ENCODE measurements at regions not wholly inside any gene's neighbourhood (a gene's known extent, or its start where the extent isn't known, plus 50 kb on each side); places are given as distances from the start of the nearest gene placed in this dataset.
A peak's percentile ranks its signal among the peaks of the same experiment; 100 is the strongest.

GRCh38 chr14:25658988-25659387 is 609.0 kb upstream of the STXBP6 start:
- H3K27me3 ChIP-seq (ENCODE audit: insufficient read depth, low read depth, low read length): no peaks in the 10 kb centered on the region
- no peak overlapping the region for H3K4me2 ChIP-seq (ENCODE audit: low read length)
- H3K4me3 ChIP-seq (ENCODE audit: low read length): no peak overlapping the region
- no peak overlapping the region for H3K9ac ChIP-seq (ENCODE audit: low read length)
- no peaks in the 10 kb centered on the region for H3K9me3 ChIP-seq (ENCODE audit: low read length)
- no peaks in the 10 kb centered on the region for H4K20me1 ChIP-seq (ENCODE audit: insufficient read depth)
- H3F3A ChIP-seq (ENCODE audit: insufficient read depth, low read length, poor library complexity, severe bottlenecking): no peaks in the 10 kb centered on the region
- no peaks in the 10 kb centered on the region for H3K79me2 ChIP-seq (replicated peaks; ENCODE audit: insufficient read depth, low read length)
- no peak overlapping the region for H3K27ac ChIP-seq (ENCODE audit: low read length)
- TF ChIP-seq RAD21 (conservative IDR thresholded peaks at IDR 0.05) (no peak), CTCF (IDR thresholded peaks at IDR 0.05; ENCODE audit: poor library complexity, severe bottlenecking) (no peak), SMC3 (conservative IDR thresholded peaks at IDR 0.05; ENCODE audit: poor library complexity) (no peak), EZH2 (IDR thresholded peaks at IDR 0.05; ENCODE audit: borderline replicate concordance, insufficient read depth, low read length, poor library complexity, severe bottlenecking) (no peak), MXI1 (conservative IDR thresholded peaks at IDR 0.05; ENCODE audit: poor library complexity, severe bottlenecking) (no peak), TAF1 (IDR thresholded peaks at IDR 0.05; ENCODE audit: low read depth) (no peak), REST (IDR thresholded peaks at IDR 0.05; ENCODE audit: borderline replicate concordance) (no peak), POLR2AphosphoS5 (IDR thresholded peaks at IDR 0.05) (no peak)
- H2AFZ ChIP-seq (ENCODE audit: low read depth, low read length): no peak overlapping the region
- no peaks in the 10 kb centered on the region for H3K36me3 ChIP-seq (ENCODE audit: insufficient read depth, low read length)
- no peaks in the 10 kb centered on the region for H3K9me2 ChIP-seq (ENCODE audit: insufficient read depth, low read length)

- H3F3A ChIP-seq (ENCODE audit: insufficient read depth, low read length, poor library complexity, severe bottlenecking): peaks cover 6% of the 10 kb centered on the region
- no peak overlapping the region for H3K9ac ChIP-seq (ENCODE audit: low read length)
- no peaks in the 10 kb centered on the region for H3K9me2 ChIP-seq (ENCODE audit: insufficient read depth, low read length)
- no peaks in the 10 kb centered on the region for H4K20me1 ChIP-seq (ENCODE audit: insufficient read depth)
- no peak overlapping the region for H3K27ac ChIP-seq (ENCODE audit: low read length)
- no peak overlapping the region for H3K4me2 ChIP-seq (ENCODE audit: low read length)
- peak overlapping the region; percentile 6 for H3K4me3 ChIP-seq (ENCODE audit: low read length)
- H3K79me2 ChIP-seq (replicated peaks; ENCODE audit: insufficient read depth, low read length): no peaks in the 10 kb centered on the region
- no peaks in the 10 kb centered on the region for H3K36me3 ChIP-seq (ENCODE audit: insufficient read depth, low read length)
- TF ChIP-seq TAF1 (IDR thresholded peaks at IDR 0.05; ENCODE audit: low read depth): no peak
- TF ChIP-seq REST (IDR thresholded peaks at IDR 0.05; ENCODE audit: borderline replicate concordance): no peak
- TF ChIP-seq POLR2AphosphoS5 (IDR thresholded peaks at IDR 0.05): no peak
- no peak for TF ChIP-seq EZH2 (IDR thresholded peaks at IDR 0.05; ENCODE audit: borderline replicate concordance, insufficient read depth, low read length, poor library complexity, severe bottlenecking)
- no peak for TF ChIP-seq CTCF (IDR thresholded peaks at IDR 0.05; ENCODE audit: poor library complexity, severe bottlenecking)
- no peak for TF ChIP-seq EP300 (conservative IDR thresholded peaks at IDR 0.05; ENCODE audit: poor library complexity, severe bottlenecking)
- no peak for TF ChIP-seq RAD21 (conservative IDR thresholded peaks at IDR 0.05)
- no peak for TF ChIP-seq MXI1 (conservative IDR thresholded peaks at IDR 0.05; ENCODE audit: poor library complexity, severe bottlenecking)
- TF ChIP-seq SMC3 (conservative IDR thresholded peaks at IDR 0.05; ENCODE audit: poor library complexity): no peak
- H2AFZ ChIP-seq (ENCODE audit: low read depth, low read length): no peak overlapping the region
- H3K9me3 ChIP-seq (ENCODE audit: low read length): no peaks in the 10 kb centered on the region
- H3K27me3 ChIP-seq (ENCODE audit: insufficient read depth, low read depth, low read length): no peaks in the 10 kb centered on the region
Measured at GRCh38 chr14:25630447-25630846, 580.5 kb upstream of the STXBP6 start.
